GM18907 (cell line): ENCODE measurements at regions not wholly inside any gene's neighbourhood (a gene's known extent, or its start where the extent isn't known, plus 50 kb on each side); places are given as distances from the start of the nearest gene placed in this dataset.

ENCODE experiments used
- ATAC-seq: cut with Tn5 transposase; IDR thresholded peaks from one replicate; pipeline ENCODE4 v1.9.1; 2021; ENCODE audit warnings: mild to moderate bottlenecking, moderate library complexity; ENCODE audit not compliant: unreplicated experiment

DNA sequence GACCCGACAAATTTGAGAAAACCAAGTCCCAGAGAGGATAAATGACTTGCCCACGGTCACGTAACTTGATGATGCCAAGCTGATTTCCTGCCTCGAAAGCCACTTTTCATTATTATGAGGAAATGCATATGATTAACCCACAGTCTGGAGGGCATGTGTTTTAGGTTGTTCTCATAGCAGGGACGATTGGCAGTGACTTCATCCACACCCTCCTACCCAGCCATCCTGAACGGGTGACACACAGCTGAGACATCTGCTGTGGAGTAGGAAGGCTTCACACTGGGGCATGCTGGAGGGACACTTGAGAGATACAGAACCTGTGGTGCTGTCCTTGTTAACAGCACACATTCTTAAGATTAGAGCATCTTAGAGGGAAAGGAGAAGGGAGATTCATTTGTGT lies 65.4 kb upstream of the WDFY2 start:
- ATAC-seq: no peak

GRCh38 chr13:51519771-51520216 lies 64.5 kb upstream of the WDFY2 start:
- ATAC-seq: no peak

- no peak for ATAC-seq
These were observed 63.7 kb upstream of the WDFY2 start for GRCh38 chr13:51520524-51520923.

DNA sequence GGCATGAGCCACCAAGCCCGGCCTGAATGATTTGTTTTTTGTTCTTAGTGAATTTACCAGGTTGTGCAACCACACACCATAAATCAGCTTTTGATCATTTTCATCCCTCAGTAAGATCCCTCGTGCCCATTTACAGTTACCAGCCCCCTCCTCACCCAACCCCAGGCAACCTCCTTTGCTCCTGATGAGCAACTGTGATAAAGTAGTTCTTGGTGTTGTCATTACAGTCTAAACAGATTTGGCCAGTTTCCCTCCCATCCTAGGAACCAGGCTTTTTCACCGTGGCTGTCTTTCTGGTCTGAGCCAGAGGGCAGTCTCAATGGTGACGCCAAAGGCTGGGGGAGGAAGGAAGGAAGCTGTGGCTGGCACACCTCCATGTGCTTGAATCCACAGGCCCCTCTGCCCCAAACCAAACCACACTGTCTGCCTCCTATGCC lies 61.2 kb upstream of the WDFY2 start:
- no peak for ATAC-seq

GRCh38 chr13:51524312-51524711 lies 60.0 kb upstream of the WDFY2 start:
- no peak for ATAC-seq

DNA sequence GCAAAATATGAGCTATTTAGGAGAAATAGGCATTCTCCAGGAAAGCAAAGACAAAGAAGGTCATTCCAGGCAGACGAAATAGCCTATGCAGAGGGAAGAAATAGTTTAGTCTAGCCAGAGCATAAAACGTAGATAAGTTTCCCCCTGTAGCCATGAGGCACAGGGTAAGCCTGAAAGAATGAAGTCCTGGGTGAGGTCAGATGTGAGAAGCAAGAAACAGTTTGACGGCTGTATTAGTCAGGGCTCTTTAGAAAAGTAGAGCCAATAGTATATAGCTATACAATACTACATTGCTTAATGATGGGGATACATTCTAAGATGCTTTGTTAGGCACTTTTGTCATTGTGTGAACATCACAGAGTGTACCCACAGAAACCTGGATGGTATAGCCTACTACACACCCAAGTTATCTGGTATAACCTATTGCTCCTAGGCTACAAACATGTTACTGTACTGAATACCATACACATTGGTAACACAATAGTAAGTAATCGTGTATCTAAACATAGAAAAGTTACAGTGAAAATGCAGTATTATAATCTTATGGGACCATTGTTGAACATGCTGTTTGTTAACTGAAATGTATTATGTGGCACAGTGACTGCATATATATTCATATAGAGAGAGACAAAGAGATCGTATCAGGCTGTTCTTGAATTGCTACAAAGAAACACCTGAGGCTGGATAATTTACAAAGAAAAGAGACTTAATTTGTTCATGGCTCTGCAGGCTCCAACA lies 59.3 kb upstream of the WDFY2 start:
- ATAC-seq: no peak

DNA sequence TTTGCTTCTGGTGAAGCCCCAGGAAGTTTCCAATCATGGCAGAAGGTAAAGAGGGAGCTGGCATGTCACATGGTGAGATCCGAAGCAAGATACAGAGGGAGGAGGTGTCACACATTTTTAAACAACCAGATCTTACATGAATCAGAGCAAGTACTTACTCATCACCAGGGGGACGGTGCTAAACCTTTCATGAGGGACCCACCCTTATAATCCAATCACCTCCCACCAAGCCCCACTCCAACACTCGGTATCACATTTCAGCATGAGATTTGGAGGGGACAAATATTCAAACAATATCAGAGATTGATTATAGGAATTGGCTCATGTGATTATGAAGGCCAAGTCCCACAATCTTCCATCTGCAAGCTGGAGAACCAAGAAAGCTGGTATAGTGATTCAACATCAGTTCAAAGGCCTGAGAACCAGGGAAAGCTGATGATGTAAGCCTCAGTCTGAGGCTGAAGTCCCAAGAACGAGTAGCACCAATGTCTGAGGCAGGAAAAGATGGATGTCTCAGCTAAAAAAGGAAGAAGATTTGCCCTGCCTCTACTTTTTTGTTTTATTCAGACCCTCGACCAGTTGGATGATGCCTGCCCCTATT lies 58.6 kb upstream of the WDFY2 start:
- no peak for ATAC-seq

DNA sequence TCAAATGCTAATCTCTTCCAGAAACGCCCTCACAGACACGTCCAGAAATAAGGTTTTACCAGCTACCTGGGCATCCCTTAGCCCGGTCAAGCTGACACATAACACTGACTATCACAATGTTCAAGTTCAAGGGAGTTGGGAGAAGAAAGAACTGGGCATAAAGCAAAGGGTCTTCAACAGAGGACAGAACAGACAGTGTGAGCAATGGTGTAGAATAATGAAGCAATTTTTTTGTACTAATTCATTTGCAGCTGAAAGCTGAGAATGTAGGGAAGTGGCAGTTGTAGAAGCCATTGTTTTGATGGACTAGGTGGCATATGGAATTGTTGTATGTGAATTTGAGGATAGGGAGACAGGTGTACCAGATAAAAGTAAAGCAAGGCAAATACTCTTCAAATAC lies 58.1 kb upstream of the WDFY2 start:
- ATAC-seq: no peak

DNA sequence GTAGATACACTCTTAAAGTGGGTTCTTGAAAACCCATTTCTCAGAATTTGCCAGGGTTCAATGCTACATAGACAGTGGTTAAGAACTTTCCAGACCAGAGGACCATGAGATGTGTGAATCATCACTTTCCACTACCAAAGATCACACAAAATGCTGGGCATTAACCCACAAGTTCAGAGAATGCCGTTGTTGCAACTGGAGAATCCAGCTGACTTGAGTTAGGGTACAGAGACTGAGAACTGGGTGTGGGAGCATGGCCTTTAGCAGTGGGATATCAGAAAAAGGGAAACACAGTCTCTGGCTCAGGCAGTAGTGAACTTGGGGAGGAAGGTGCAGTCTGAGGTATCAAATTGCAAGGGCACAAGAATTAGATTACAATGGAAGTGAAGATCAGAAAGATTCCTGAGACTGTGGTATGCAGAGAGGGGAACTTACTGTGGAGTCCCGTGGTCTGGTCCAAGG lies 51.5 kb upstream of the WDFY2 start:
- no peak for ATAC-seq

GRCh38 chr13:51534041-51534817 lies 50.0 kb upstream of the WDFY2 start:
- ATAC-seq: peak; percentile 60
